Tibial nerve (tissue), 4 donors: ENCODE measurements at regions not wholly inside any gene's neighbourhood (a gene's known extent, or its start where the extent isn't known, plus 50 kb on each side); places are given as distances from the start of the nearest gene placed in this dataset.

ENCODE experiments used
- DNase-seq, 2 donors: peaks; one replicate each; pipeline ENCODE4 v3.0.0-alpha.2; 2019; ENCODE audit warnings: low spot score in 2 of 2
- H3K27ac ChIP-seq, 4 donors: fragments of 200-600 bp; sonication (generic) in 3 of 4; one replicate each; pipeline ENCODE4 v1.5.1; 2017 to 2019; ENCODE audit warnings: mild to moderate bottlenecking in 1 of 4
- H3K27me3 ChIP-seq, 2 donors: fragments of 200-600 bp; sonication (generic) in 1 of 2; one replicate each; pipeline versions ENCODE4 v1.5.1 to v1.6.0; 2017 to 2019
- H3K36me3 ChIP-seq, 3 donors: fragments of 200-600 bp; sonication (generic); one replicate each; pipeline ENCODE4 v1.5.1; 2018 to 2019
- H3K4me1 ChIP-seq, 4 donors: fragments of 200-600 bp; sonication (generic) in 3 of 4; one replicate each; pipeline ENCODE4 v1.5.1; 2017 to 2019
- H3K4me3 ChIP-seq, 4 donors: fragments of 200-600 bp; sonication (generic) in 3 of 4; one replicate each; pipeline ENCODE4 v1.5.1; 2017 to 2019; ENCODE audit warnings: mild to moderate bottlenecking in 1 of 4, moderate library complexity in 1 of 4
- H3K9me3 ChIP-seq, 4 donors: fragments of 200-600 bp; sonication (generic) in 3 of 4; one replicate each; pipeline ENCODE4 v1.5.1; 2017 to 2019
- EP300 ChIP-seq, 2 donors: sonication (generic); formaldehyde crosslinking; IDR thresholded peaks; one replicate each; pipeline ENCODE4 v1.6.1; 2017; ENCODE audit warnings: antibody characterized with exemption in 2 of 2, mild to moderate bottlenecking in 1 of 2
- POLR2A ChIP-seq, 2 donors: fragments of 450-650 bp; IDR thresholded peaks; one replicate each; pipeline ENCODE4 v1.6.1; 2017; ENCODE audit warnings: antibody characterized with exemption in 2 of 2, mild to moderate bottlenecking in 2 of 2, moderate library complexity in 2 of 2
- WGBS, 2 donors: methylation state at CpG; one replicate each; pipeline ENCODE4 v1.1.5; 2018; 5-methylcytosine and 5-hydroxymethylcytosine counted together
- TF ChIP-seq, protein P1 (sequence below), 5 experiments: fragments of 200-600 bp in 3 of 5; fragments of 450-650 bp in 2 of 5; sonication (generic) in 3 of 5; IDR thresholded peaks; one replicate each; pipeline ENCODE4 v1.5.1; 2016 to 2019; ENCODE audit warnings: antibody characterized with exemption in 5 of 5, mild to moderate bottlenecking in 3 of 5, moderate library complexity in 2 of 5

DNA sequence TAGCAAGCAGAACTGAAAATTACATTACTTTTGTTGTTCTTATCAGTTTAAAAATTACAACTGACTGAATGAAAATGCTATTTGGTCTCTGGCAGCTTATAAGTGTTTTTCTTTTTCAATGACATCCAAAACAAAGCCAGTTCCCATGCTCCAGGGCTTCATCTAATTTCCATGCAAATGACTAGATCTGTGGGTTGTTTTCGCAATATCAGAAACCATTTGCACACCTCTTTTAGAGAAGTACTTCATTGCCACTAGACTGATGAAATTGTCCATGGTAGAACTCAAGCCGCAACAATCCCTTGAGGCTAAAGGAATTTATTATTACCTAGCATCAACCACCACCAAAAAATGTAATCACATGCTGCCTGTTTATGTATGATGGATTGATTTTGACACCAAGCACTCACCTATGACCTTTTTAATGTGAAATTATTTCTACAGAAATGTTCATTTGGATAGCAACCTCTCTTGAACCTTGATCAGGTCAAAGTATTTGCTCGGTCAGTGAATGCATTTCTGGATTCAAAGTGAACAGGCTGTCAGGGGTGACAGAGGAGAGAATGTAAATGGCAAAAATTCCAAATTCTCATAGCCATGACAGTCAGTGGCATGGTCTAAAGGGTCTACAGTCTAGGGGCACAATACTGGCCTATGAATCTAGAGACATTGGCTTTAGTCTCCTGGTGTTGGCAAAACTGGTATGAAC is 769.3 kb downstream of the SORCS1 start:
- H3K9me3 ChIP-seq, result no peaks in the 10 kb centered on the region
- no peak overlapping the region for H3K4me3 ChIP-seq
- no peaks in the 10 kb centered on the region for H3K4me1 ChIP-seq
- no peak for DNase-seq
- TF ChIP-seq EP300 (IDR thresholded peaks at IDR 0.05) (no peak), POLR2A (IDR thresholded peaks at IDR 0.05) (no peak)
- TF ChIP-seq, protein P1, sequence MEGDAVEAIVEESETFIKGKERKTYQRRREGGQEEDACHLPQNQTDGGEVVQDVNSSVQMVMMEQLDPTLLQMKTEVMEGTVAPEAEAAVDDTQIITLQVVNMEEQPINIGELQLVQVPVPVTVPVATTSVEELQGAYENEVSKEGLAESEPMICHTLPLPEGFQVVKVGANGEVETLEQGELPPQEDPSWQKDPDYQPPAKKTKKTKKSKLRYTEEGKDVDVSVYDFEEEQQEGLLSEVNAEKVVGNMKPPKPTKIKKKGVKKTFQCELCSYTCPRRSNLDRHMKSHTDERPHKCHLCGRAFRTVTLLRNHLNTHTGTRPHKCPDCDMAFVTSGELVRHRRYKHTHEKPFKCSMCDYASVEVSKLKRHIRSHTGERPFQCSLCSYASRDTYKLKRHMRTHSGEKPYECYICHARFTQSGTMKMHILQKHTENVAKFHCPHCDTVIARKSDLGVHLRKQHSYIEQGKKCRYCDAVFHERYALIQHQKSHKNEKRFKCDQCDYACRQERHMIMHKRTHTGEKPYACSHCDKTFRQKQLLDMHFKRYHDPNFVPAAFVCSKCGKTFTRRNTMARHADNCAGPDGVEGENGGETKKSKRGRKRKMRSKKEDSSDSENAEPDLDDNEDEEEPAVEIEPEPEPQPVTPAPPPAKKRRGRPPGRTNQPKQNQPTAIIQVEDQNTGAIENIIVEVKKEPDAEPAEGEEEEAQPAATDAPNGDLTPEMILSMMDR (IDR thresholded peaks at IDR 0.05), result no peak
- no peak overlapping the region for H3K27ac ChIP-seq
- H3K27me3 ChIP-seq, result no peaks in the 10 kb centered on the region
- no peaks in the 10 kb centered on the region for H3K36me3 ChIP-seq
- 73 to 75% methylated on average over 3 of the region's 3 CpGs for WGBS, 2 donors

DNA sequence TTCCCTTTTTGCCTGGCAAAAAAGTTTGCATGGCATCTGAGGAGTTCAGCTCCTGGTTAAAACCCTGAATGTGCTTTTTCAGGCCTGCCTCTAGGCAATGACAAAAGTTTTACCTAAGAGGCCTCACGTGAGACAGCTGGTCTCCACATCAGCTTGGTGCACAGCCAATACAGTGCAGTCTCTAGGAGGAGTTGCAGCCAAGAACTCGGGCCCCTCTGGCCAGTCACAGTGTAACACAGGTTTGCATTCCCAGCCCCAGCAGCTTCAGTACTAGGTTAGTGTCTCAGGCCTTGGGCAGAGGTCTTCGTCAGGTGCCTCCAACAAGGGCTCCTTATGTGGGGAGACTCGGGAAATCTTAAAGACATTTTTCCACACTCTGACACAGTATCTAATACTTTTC is 771.7 kb downstream of the SORCS1 start:
- TF ChIP-seq, protein P1 (IDR thresholded peaks at IDR 0.05), result no peak
- TF ChIP-seq POLR2A (IDR thresholded peaks at IDR 0.05), result no peak
- TF ChIP-seq EP300 (IDR thresholded peaks at IDR 0.05), result no peak
- WGBS, 2 donors, result 78 to 82% methylated on average over 4 of the region's 4 CpGs
- no peaks in the 10 kb centered on the region for H3K9me3 ChIP-seq
- no peaks in the 10 kb centered on the region for H3K36me3 ChIP-seq
- H3K27ac ChIP-seq, result no peak overlapping the region
- no peaks in the 10 kb centered on the region for H3K27me3 ChIP-seq
- no peaks in the 10 kb centered on the region for H3K4me1 ChIP-seq
- H3K4me3 ChIP-seq, result no peak overlapping the region
- DNase-seq, result no peak

DNA sequence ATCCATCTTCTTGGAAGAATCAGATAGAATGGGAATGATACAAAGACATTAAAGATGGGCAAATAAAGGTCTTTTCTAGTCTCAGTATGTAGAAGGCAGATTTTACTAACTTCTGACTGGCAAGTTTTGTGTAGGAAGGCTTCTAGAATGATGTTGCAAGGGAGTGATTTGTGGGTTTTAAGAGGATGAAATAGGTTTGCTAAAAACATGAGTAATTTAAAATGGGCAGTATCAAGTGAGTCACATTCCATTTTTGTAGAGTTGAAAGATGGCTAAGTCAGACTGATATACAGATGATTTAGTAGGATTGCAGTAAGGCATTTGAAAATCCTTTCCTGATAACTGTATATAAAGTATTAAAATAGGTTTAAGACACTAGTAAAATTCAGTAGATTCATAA is 777.4 kb downstream of the SORCS1 start:
- Histone ChIP-seq H3K9me3 (no peaks in the 10 kb centered on the region), H3K27me3 (no peaks in the 10 kb centered on the region), H3K4me3 (no peak overlapping the region), H3K4me1 (no peaks in the 10 kb centered on the region), H3K27ac (no peak overlapping the region), H3K36me3 (no peaks in the 10 kb centered on the region)
- TF ChIP-seq POLR2A (IDR thresholded peaks at IDR 0.05) (no peak), EP300 (IDR thresholded peaks at IDR 0.05) (no peak)
- TF ChIP-seq, protein P1 (IDR thresholded peaks at IDR 0.05), result no peak
- no peak for DNase-seq

DNA sequence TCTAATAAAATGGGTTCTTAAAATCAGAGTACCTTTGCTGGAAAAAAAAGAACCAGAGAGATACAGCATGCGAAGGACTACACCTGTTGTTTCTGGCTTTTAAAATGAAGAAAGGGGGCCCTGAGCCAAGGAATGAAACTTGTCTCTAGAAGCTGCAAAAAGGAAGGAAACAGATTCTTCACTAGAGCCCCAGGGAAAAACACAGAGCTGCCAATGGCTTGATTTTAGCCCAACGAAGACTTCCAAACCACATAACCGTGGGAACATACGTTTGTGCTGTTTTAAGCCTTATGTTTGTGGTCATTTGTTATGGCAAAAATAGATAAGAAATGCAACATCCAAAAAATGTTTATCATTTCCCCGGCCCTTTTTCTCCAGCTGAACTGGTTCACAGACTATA is 780.0 kb downstream of the SORCS1 start:
- H3K4me3 ChIP-seq, result no peak overlapping the region
- no peaks in the 10 kb centered on the region for H3K27me3 ChIP-seq
- no peaks in the 10 kb centered on the region for H3K9me3 ChIP-seq
- no peaks in the 10 kb centered on the region for H3K36me3 ChIP-seq
- DNase-seq, result no peak
- H3K4me1 ChIP-seq, result no peaks in the 10 kb centered on the region
- no peak overlapping the region for H3K27ac ChIP-seq
- 41 to 44% methylated on average over 5 of the region's 5 CpGs for WGBS, 2 donors
- TF ChIP-seq, protein P1 (IDR thresholded peaks at IDR 0.05), result no peak

DNA sequence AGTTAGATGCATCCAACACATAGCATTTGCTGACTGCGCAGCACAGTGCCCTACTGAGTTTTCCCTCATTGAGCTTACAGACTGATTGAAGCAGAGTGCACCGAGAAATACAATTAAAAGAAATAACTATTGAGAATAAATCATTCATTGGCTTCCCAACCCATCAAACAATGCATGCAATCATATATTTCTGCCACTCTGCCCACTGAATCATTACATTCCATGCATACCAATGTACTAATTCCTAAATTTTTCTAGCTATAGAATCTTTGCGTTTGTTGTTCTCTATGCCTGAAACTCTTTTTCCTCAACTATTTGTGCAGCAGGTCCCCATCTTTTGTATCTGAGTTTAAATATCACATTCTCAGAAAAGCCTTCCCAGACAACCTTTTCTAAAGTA is 783.8 kb downstream of the SORCS1 start:
- no peak overlapping the region for H3K27ac ChIP-seq
- H3K27me3 ChIP-seq, result no peaks in the 10 kb centered on the region
- 62 to 63% methylated on average over 3 of the region's 3 CpGs for WGBS, 2 donors
- no peaks in the 10 kb centered on the region for H3K36me3 ChIP-seq
- TF ChIP-seq POLR2A (IDR thresholded peaks at IDR 0.05), result no peak
- TF ChIP-seq, protein P1 (IDR thresholded peaks at IDR 0.05), result no peak
- no peak for TF ChIP-seq EP300 (IDR thresholded peaks at IDR 0.05)
- peaks cover 0 to 11% (median 0%) of the 10 kb centered on the region in 4 donors for H3K9me3 ChIP-seq
- DNase-seq, result no peak
- no peak overlapping the region for H3K4me3 ChIP-seq
- no peaks in the 10 kb centered on the region for H3K4me1 ChIP-seq
